Hepatic stellate cell (primary cell): ENCODE measurements at regions not wholly inside any gene's neighbourhood (a gene's known extent, or its start where the extent isn't known, plus 50 kb on each side); places are given as distances from the start of the nearest gene placed in this dataset.
"Not testable (repeated sequence)": the region's sequence is repeated elsewhere in the genome, so short reads cannot be mapped to it uniquely, and the experiment has no call there.

Experiments
- DNase-seq: peaks from one replicate; pipeline ENCODE4 v3.0.0; 2011; ENCODE audit warnings: low spot score

DNA sequence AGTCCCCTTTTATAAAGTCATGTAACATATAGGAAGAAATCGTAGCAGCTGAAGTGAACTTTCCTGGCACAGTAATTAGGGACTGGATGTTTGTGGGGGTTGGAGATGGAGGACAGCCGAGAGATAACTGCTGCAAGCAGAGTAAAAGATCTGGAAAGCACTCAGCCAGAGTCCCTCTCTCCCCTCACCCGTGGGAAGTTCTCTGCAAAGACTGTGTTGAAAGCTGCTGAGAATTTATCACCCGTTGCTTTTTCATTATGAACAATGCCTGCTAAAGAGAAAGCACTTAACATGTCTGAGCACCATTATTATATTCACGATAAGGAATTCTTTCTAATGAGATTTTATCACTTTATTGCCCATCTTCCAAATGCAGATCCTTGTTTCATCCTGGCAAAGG is 248.8 kb downstream of the SHOX2 start:
- no peak for DNase-seq

GRCh38 chr3:157856078-157856939 is 249.9 kb downstream of the SHOX2 start:
- no peak for DNase-seq

DNA sequence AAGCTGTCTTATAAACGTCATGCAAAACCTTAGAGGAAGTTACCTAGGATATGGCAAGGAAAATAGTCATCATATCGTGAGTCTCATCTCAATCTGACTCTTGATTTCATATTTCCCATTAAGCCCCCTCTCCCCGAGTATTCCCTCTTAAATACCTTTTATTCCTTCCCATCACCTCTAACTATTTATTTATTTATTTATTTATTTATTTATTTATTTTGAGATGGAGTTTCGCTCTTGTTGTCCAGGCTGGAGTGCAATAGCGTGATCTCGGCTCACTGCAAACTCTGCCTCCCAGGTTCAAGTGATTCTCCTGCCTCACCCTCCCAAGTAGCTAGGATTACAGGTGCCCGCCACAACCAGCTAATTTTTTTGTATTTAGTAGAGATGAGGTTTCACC is 260.4 kb downstream of the SHOX2 start:
- DNase-seq, result not testable (repeated sequence)

GRCh38 chr3:157844800-157845565 is 261.2 kb downstream of the SHOX2 start:
- DNase-seq, result no peak

GRCh38 chr3:157844216-157844615 is 262.0 kb downstream of the SHOX2 start:
- no peak for DNase-seq

DNA sequence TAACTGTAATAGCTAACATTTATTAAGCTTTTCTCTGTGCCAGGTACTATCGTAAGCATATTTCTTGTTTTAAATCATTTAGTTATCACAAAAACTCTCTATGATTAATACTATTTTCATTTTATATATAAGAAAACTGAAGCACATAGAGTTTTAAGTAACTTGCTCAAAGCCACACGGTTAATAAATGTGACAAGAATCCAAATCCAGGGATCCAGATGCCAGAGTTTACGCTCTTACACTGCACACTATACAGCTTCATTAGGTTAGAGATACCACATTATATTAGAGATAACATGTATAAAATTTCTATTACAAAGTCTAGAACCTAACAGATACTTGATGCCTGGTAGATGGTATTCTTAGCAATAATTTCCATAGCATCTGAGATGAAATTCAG is 265.2 kb downstream of the SHOX2 start:
- DNase-seq, result no peak

GRCh38 chr3:157840564-157840963 is 265.7 kb downstream of the SHOX2 start:
- no peak for DNase-seq

DNA sequence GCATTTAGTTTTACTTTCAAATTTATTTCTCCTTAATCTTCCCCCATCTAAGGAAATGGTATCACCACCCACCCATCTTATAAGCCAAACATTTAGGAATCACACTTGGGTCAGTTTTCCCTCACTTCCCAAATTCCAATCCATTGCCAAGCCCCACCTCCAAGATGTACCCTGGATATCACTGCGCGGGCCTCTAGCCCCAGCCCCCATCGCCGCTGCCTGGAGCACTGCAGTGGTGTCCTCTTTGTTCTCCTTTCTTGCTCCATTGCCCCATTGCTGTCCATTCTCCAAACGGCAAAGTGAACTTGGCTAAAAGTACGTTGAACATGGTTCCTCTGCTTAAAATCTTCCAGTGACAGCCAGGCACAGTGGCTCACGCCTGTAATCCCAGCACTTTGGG is 267.8 kb downstream of the SHOX2 start:
- no peak for DNase-seq

DNA sequence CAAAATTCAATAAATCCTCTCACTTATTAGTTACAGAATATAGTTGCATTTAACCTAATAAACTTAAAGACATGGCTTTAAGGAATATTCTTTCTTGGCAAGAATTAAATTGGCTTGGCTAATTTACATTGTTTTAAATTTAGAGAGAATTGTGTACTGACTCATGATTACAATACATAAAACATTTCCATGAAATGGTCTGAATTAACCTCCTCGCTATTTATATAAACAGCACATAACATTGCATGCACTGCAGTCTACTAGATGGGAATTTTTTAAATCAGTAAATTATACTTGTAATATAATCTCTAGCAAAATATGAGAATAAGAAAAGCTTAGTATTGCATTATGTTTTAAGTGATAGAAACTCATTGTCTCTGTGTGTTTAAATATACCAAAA is 268.9 kb downstream of the SHOX2 start:
- DNase-seq, result no peak

- no peak for DNase-seq
Observed at GRCh38 chr3:157836022-157836421, 270.2 kb downstream of the SHOX2 start.

DNA sequence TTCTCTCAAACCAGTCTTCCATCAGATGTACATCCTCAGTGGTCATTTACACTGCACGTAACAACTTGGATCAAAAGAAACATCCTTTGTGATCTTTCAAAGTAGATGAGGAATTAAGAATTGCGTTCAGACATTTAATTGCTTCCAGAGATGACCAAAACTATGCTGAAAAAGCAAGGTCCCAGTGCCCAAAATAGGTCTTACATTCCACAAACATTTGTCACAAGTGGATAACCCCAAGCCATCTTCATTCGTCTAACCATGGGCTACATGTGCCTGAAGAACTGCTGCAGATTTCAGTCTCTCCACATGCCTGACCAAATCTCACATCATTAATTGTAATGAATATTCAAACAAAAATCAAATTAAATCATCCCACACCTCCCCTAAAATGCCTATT is 273.6 kb downstream of the SHOX2 start:
- DNase-seq, result no peak

- DNase-seq, result no peak
Observed at GRCh38 chr3:157830556-157831236, 275.5 kb downstream of the SHOX2 start.

GRCh38 chr3:157829786-157830185 is 276.4 kb downstream of the SHOX2 start:
- DNase-seq, result no peak

DNA sequence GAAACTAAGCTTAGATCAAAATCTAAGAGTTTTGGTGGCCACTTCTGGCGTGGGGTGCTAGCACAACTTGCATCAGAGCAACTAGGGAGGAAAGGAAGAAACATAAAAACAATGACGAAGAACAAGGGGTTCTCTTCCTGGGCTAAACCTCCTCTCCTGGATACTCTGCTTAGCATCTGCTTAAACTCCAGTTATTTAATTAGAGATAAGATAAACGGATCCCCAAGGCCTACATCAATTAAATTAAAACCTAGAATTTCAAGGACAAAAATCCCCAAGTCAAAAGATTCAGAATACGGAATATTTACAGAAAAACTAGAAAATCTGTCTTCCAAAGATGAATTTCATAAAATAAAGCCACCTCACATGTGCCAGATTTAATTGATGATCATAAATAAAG is 281.9 kb downstream of the SHOX2 start:
- no peak for DNase-seq

- no peak for DNase-seq
Observed at GRCh38 chr3:157823050-157823449, 283.2 kb downstream of the SHOX2 start.

- no peak for DNase-seq
Observed at GRCh38 chr3:157820157-157820517, 286.1 kb downstream of the SHOX2 start.

- DNase-seq, result no peak
Observed at GRCh38 chr3:157819270-157820156, 286.7 kb downstream of the SHOX2 start.

GRCh38 chr3:157816896-157817295 is 289.3 kb downstream of the SHOX2 start:
- no peak for DNase-seq

- no peak for DNase-seq
Observed at GRCh38 chr3:157816296-157816695, 289.9 kb downstream of the SHOX2 start.

GRCh38 chr3:157815739-157816138 is 290.5 kb downstream of the SHOX2 start:
- no peak for DNase-seq

- DNase-seq, result no peak
Observed at GRCh38 chr3:157810924-157811718, 295.1 kb downstream of the SHOX2 start.
